ENCODE measurements at regions not wholly inside any gene's neighbourhood (a gene's known extent, or its start where the extent isn't known, plus 50 kb on each side); places are given as distances from the start of the nearest gene placed in this dataset.

DNA sequence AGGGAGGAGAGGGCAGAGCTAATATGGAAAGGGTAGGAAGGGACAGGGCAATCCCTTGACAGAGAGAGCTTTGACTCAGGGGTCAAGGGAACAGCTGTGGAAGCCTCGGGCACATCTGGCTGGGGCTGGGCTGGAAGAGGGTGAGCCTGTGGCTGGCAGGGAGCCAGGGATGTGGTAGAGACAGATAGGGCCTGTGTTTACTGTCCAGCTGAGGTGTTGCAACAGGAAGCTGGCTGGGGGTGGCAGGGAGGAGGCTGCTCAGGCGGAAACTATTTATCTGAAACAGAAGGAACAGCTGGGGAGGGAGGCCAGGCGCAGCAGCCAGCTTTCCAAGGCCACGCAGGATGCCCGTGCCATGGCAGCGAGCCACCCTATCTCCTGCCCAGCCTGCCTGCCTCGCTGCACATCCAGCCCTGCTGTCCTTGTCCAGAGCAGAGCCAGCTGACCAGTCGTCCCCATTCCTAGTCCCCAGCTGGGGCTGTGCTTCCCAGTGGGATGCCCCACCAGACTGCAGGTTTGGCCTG, 264.7 kb downstream of the CYP26B1 start (continued):
- TF ChIP-seq, protein P1, sequence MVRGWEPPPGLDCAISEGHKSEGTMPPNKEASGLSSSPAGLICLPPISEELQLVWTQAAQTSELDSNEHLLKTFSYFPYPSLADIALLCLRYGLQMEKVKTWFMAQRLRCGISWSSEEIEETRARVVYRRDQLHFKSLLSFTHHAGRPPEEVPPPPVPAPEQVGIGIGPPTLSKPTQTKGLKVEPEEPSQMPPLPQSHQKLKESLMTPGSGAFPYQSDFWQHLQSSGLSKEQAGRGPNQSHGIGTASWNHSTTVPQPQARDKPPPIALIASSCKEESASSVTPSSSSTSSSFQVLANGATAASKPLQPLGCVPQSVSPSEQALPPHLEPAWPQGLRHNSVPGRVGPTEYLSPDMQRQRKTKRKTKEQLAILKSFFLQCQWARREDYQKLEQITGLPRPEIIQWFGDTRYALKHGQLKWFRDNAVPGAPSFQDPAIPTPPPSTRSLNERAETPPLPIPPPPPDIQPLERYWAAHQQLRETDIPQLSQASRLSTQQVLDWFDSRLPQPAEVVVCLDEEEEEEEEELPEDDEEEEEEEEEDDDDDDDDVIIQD (CRISPR knock-in tag; IDR thresholded peaks at IDR 0.05; ENCODE audit: low read depth): peak; percentile 91
- no peak for TF ChIP-seq EZH2 (conservative IDR thresholded peaks at IDR 0.05; ENCODE audit: low read depth, low read length)
- peak; percentile 68; the same call in 1 of the 2 replicates for TF ChIP-seq THRA (CRISPR knock-in tag; IDR thresholded peaks at IDR 0.05; ENCODE audit: borderline replicate concordance)
- peak; percentile 87 for TF ChIP-seq ZNF317 (CRISPR knock-in tag; IDR thresholded peaks at IDR 0.05)
- peak; percentile 3; the same call in 1 of the 2 replicates for TF ChIP-seq CTCF (CRISPR knock-in tag; IDR thresholded peaks at IDR 0.05)
- peak; percentile 97 for TF ChIP-seq FOXJ3 (CRISPR knock-in tag; IDR thresholded peaks at IDR 0.05; ENCODE audit: borderline replicate concordance)
- TF ChIP-seq, protein P2, sequence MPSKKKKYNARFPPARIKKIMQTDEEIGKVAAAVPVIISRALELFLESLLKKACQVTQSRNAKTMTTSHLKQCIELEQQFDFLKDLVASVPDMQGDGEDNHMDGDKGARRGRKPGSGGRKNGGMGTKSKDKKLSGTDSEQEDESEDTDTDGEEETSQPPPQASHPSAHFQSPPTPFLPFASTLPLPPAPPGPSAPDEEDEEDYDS (CRISPR knock-in tag; IDR thresholded peaks at IDR 0.05): 0 out of 2 replicates have a peak, but pooled peaks have one; percentile 49
- TF ChIP-seq XRCC5 (optimal IDR thresholded peaks at IDR 0.05; ENCODE audit: low read length): peak; percentile 97
- TF ChIP-seq ZFP91 (CRISPR knock-in tag; IDR thresholded peaks at IDR 0.05; ENCODE audit: borderline replicate concordance): peak; percentile 89
- peak; percentile 60 for TF ChIP-seq AGO1 (IDR thresholded peaks at IDR 0.05; ENCODE audit: low read depth, low read length, poor library complexity, severe bottlenecking)
- TF ChIP-seq ZNF275 (CRISPR knock-in tag; IDR thresholded peaks at IDR 0.05; ENCODE audit: borderline replicate concordance): peak; percentile 34; the same call in 1 of the 2 replicates
- no peak for TF ChIP-seq ZNF468 (CRISPR knock-in tag; IDR thresholded peaks at IDR 0.05)
- peak; percentile 79; the same call in 1 of the 2 replicates for TF ChIP-seq DNMT3B (CRISPR knock-in tag; conservative IDR thresholded peaks at IDR 0.05)
- TF ChIP-seq, protein P3, sequence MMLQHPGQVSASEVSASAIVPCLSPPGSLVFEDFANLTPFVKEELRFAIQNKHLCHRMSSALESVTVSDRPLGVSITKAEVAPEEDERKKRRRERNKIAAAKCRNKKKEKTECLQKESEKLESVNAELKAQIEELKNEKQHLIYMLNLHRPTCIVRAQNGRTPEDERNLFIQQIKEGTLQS (CRISPR knock-in tag; IDR thresholded peaks at IDR 0.05): peak; percentile 50; the same call in 1 of the 2 replicates
- TF ChIP-seq CBX1 (IDR thresholded peaks at IDR 0.05; ENCODE audit: low read depth): peak; percentile 83
- TF ChIP-seq SMYD3 (CRISPR knock-in tag; IDR thresholded peaks at IDR 0.05): no peak
- peak; percentile 99 for TF ChIP-seq ZNF670 (CRISPR knock-in tag; IDR thresholded peaks at IDR 0.05; ENCODE audit: borderline replicate concordance)
- peak; percentile 51; the same call in 1 of the 2 replicates for TF ChIP-seq HNF4G (IDR thresholded peaks at IDR 0.05; ENCODE audit: borderline replicate concordance, low read depth, low read length)
- peak; percentile 49; the same call in 1 of the 2 replicates for TF ChIP-seq HNF4G (CRISPR knock-in tag; IDR thresholded peaks at IDR 0.05; ENCODE audit: borderline replicate concordance, low read depth)
- peak; percentile 91 for TF ChIP-seq DPF2 (CRISPR knock-in tag; IDR thresholded peaks at IDR 0.05; ENCODE audit: borderline replicate concordance, low read depth)
- TF ChIP-seq NFYC (CRISPR knock-in tag; IDR thresholded peaks at IDR 0.05): peak; percentile 24; the same call in 1 of the 2 replicates

All from HepG2 (cell line).